GM19025 (cell line): ENCODE measurements at regions not wholly inside any gene's neighbourhood (a gene's known extent, or its start where the extent isn't known, plus 50 kb on each side); places are given as distances from the start of the nearest gene placed in this dataset.

Experiments
- ATAC-seq: cut with Tn5 transposase; IDR thresholded peaks from one replicate; pipeline ENCODE4 v1.9.1; 2021; ENCODE audit warnings: mild to moderate bottlenecking, low read depth, moderate library complexity; ENCODE audit not compliant: unreplicated experiment

- ATAC-seq = no peak
These were observed 968.1 kb upstream of the GOT2 start for GRCh38 chr16:59701963-59702930.

DNA sequence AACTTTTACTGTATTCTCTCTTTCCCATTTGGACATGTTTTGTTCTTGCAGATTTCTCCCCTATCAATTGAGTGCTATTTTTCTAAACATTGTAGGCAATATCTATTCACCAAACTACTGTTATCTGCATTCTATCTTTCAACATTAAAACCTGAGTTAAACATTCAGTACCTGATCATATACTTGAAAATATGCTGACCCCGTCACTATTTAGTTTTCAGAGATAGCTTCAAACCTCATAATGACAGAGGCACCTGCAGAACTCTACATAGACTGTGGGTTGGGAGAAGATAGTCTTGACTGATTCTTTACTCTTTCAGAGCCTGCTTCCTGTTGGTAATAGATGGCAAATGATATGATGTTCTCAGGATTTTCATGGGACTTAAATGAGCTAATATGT, 965.7 kb upstream of the GOT2 start:
- ATAC-seq = no peak

DNA sequence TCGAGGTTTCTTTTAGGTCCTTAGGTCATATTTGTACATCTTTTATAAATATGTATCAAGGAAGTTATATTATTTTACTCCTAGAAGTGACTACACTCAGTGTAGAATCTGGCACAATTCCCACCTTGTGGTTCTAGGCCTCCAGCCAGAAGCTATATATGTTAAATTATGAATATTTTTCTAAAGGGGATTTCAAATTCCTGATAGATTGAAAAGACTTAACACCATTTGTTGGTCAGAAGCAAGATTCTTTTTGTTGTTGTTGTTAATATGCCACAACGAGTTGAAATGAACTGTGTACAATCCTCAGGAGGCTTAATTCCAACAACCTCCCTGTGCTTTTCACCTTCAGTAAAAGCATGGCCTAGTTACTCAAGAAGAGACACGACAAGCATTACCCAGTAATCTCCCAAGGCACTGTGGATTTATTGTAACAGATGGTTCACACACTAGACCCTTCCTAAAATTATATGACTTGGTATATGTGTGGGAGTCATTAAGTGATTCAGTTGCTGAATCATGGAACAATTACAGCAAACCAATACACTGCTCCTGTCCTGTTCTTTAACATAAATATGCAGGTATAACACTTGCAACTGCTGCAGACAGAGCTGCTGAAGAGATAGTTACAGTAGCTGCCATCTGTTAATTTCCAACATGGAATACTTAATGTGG, 964.4 kb upstream of the GOT2 start:
- no peak for ATAC-seq

DNA sequence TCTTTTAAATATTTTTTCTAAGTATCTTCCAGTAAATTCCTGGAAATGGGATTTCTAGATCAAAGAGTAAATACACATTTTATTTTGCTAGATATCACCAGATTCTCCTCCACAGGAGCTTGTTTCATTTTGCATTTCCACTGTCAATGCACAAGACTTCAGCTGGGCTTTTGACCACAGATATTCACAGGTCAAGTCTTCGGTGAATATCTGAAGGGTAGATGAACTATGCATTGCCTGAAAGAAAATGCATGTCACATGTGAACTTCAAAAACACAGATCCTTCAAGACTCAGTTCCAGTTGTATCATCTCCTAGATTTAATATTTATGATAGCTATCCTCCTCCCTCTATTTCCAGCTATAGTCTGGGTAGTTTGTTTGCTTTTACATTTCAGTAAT, 963.6 kb upstream of the GOT2 start:
- no peak for ATAC-seq

DNA sequence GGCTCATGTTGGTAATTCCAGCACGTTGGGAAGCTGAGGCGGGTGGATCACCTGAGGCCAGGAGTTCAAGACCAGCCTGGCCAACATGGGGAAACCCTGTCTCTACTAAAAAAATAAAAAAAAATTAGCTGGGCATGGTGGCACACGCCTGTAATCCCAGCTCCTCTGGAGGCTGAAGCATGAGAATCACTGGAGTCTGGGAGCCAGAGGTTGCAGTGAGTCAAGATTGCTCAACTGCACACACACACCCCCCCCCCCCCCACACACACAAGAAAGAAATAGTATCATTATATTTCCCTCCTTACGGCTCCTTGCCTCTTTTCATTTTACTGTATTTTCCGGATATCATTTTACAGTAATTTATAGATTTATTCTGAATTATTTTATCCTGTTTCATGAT, 963.1 kb upstream of the GOT2 start:
- ATAC-seq = no peak

DNA sequence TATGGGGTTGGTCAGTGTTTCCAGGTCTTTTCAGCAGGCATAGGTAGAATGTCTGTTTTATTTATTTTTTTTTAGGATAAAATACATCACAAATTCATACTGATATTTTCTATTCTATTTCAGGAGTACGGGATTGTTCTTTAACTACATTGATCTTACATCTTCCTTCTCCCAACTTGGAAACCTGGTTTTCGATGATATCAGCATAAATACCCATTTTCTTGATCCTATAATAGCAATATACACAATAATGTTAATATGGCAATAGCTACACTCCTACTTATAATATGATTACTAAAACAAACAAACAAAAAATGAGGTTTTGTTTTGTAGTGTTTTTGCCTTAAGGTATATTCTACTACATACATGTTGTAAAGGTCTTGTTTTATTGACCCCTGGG, 962.4 kb upstream of the GOT2 start:
- no peak for ATAC-seq

DNA sequence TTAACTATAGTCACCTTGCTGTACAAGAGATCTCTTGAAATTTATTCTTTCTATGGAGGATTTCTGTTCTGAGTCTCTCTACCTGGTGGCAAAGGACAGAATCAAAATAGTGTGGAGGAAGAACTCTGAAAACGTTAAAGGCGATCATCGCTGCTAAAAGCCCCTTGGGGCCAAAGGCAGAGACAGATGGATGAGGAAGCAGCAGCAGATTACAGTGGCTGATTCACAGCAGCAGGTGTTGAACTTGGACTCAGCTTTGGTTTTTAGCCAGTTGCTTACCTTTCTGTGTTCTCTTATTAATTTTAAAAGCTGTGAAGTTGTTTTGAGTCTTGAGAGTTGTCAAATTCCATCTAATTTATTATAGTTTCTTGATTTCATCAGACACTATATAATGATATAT, 956.1 kb upstream of the GOT2 start:
- no peak for ATAC-seq

DNA sequence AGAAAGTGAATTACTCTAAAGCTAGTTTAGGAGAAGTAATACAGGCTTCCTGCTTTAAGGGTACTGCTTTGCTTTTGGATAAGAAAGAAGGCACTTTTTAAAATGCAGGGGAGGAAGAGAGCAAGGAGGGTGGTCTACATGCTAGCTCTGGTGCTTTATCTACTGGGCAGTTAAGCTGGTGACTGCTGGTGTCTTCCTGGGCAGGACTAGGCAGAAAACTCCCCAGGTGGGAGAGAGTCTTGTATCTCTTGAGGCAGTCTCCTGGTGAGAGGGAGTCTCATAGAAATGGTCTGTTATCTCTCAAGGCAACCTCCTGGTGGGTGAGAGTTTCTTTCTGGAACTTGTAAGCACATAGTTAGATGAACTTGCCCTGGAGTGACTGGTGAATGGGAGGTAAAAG, 953.9 kb upstream of the GOT2 start:
- no peak for ATAC-seq

DNA sequence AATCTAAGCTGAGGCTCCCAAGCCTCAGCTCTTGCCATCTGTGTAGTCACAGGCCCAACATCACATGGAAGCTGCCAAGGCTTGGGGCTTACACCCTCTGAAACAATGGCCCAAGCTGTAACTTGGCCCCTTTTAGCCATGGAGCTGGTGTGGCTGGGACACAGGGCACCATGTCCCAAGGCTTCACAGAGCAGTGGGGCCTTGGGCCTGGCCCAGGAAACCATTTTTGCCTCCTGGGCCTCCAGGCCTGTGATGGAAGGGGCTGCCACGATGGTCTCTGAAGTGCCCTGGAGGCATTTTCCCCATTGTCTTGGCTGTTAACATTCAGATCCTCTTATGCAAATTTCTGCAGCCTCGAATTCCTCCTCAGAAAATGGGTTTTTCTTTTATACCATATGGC, 952.3 kb upstream of the GOT2 start:
- no peak for ATAC-seq

GRCh38 chr16:59684911-59685310, 950.8 kb upstream of the GOT2 start:
- no peak for ATAC-seq

GRCh38 chr16:59683709-59684108, 949.6 kb upstream of the GOT2 start:
- no peak for ATAC-seq

GRCh38 chr16:59665618-59666220, 931.6 kb upstream of the GOT2 start:
- ATAC-seq = no peak

- ATAC-seq = no peak
These were observed 924.5 kb upstream of the GOT2 start for GRCh38 chr16:59658572-59658971.

- ATAC-seq = no peak
These were observed 920.9 kb upstream of the GOT2 start for GRCh38 chr16:59655031-59655430.

- no peak for ATAC-seq
These were observed 920.3 kb upstream of the GOT2 start for GRCh38 chr16:59654455-59654854.

GRCh38 chr16:59651662-59652061, 917.5 kb upstream of the GOT2 start:
- no peak for ATAC-seq

GRCh38 chr16:59645194-59645593, 911.1 kb upstream of the GOT2 start:
- no peak for ATAC-seq

- ATAC-seq = no peak
These were observed 901.6 kb upstream of the GOT2 start for GRCh38 chr16:59635674-59636073.

GRCh38 chr16:59634951-59635350, 900.8 kb upstream of the GOT2 start:
- ATAC-seq = no peak

DNA sequence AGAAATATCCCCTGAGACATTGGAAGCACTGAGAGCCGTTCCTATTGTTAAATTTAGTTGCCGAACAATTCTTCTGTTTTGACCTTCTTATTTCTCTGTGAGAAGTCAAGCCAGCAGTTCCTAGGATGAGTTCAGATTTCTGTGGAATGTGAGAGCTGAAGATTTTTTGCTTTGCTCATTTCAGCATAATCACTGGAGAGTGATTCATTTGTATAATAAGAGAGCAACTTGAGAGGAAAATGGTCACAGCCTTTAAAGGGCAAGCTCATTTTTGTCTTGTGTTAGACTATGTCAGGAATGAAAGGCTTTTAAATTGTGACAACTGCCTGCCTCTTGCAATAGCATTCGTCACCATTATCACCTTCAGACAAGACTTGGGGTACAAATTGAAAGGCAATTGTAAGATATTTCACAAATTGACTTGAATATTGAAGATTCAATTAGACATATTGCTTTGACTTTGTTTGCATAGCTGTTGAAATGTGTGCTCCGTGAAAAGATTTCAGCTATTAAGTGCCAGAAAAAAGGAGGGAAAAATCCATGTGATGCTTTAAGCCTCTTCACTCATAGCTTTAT, 900.0 kb upstream of the GOT2 start:
- no peak for ATAC-seq

DNA sequence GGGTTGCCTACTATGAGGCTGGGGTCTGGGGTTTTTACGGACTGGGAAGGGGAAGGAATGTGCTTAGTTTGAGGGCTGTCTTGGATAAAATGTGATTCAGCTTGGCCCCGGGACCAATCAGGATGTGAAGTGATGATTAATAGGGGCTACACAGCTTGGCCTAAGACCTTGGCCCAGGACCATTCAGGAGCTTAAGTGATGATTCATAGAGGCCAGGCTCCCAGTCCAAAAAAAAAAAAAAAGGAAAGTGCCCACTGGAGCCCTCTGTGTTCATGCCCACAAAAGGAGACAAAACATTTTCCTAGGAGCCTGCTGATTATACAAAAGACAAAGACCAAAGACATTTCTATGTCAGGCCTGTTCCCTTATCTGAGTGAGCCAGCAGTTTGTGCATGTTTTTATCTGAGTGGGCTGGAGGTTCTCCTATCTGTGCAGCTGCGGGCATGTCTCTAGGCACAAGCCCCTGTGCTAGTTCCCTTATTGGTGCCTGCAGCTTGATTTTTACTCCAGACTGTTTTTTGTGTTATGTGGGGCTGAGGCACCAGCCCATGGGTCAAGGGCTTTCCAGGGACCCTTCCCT, 898.2 kb upstream of the GOT2 start:
- ATAC-seq = no peak
